HG02938 (cell line): ENCODE measurements at regions not wholly inside any gene's neighbourhood (a gene's known extent, or its start where the extent isn't known, plus 50 kb on each side); places are given as distances from the start of the nearest gene placed in this dataset.
"Not testable (repeated sequence)": the region's sequence is repeated elsewhere in the genome, so short reads cannot be mapped to it uniquely, and the experiment has no call there.

Source experiments
- ATAC-seq: cut with Tn5 transposase; IDR thresholded peaks from one replicate; pipeline ENCODE4 v1.9.1; 2021; ENCODE audit warnings: mild to moderate bottlenecking, moderate library complexity; ENCODE audit not compliant: unreplicated experiment

DNA sequence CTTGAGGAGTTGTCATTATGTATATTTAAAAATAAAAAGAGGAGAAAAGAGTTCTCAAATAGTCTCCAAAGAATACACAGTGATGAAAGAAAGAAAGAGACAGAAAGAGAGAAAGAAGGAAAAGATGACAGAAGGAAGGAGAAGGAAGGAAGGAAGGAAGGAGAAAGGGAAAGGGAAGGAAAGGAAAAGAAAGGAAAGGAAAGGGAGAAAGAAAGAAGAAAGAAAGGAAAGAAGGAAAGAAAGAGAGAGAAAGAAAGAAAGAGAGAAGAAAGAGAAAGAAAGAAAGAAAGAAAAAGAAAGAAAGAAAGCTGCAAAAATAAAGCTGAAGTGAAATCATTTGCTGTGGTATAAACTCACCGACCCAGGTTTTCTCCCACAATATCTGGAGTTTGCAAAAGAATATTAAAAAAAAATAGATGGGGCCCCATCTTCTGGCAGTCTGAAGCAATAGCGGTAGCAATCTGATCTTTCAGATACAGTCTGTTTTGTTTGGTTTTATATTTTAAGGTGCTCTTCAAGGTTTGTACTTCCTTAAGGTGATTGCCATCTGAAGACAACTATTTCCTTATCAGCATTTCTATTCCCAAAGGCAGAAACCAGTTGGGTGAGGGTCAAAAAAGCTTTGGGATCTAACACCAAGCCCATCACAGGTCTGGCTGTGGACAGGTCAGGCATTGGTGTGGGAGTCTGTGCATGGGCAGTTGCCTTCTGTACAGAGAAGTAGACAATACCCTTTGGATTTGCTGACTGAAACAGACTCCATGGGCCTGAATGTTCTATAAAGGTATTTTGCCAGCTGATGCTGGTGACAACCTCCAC, 160.4 kb downstream of the CPEB2 start:
- ATAC-seq, result no peak

DNA sequence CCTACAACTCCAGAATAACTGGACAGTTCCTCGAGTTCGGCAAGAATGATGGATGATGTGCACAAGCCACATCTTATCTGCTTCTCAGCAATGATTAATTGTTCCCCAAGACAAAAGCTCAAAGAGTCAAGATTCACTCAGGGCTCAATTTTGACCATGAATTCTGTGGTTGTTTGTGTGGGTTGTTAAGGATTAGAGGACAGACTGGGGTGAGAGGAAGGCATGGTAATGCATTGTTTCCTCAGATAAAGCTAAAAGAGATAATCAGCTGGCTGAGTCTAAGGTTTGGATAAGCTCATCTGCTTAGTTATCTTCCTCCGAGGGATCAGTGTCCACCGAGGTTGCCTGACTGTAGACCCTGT, 161.0 kb downstream of the CPEB2 start:
- ATAC-seq, result no peak

DNA sequence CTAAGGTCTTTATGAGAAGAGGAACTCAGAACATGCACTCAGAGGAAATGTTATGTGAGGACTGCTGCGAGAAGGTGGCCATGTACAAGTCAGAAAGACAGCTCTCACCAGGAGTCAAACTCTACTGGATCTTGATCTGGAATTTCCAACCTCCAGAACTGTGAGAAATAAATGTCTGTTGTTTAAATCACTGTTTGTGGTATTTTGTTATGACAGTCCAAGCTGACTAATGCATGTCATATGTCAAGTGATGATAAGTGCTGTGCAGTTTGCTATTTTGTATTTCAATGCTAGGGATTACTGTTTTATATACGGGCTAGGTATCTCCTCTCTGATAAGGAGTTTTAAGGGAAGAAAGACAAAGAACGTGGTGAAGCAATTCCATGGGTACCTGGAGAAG, 162.3 kb downstream of the CPEB2 start:
- no peak for ATAC-seq

DNA sequence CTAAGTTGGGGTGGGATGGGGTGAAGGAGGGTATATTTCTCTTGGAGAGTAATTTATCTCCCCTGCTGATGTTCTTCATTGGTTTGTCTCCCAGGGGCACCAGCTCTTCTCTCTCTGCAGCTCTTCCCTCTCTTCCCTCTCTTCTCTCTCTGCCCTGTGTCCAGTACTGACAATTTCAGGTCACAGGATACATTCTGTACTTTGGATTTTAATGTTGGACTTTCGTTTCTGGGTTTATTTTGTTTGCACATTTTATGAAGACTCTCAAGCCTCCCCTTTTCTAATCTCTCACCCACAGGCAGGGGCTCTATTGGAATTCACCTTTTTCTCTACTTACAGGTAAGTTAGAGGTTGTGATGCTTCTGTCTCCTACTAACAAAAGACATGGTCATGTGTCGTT, 165.5 kb downstream of the CPEB2 start:
- no peak for ATAC-seq

DNA sequence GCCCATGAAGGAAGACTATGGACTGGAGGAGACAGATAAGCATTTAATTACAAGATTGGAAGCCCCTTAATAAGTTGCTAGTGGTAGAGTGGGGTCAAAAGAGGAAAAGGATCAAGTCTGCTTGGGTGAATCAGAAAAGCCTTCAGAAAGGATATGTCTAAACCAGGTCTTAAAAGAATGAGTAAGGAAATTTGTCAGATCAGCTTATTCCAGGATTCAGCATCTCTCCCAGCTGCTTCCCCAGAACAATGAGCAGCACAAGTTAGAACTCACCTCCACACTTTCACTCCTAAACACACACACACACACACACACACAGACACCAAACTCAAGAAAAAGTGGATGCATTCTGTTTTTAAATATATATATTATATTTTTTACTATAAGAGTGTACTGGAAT, 166.5 kb downstream of the CPEB2 start:
- no peak for ATAC-seq

DNA sequence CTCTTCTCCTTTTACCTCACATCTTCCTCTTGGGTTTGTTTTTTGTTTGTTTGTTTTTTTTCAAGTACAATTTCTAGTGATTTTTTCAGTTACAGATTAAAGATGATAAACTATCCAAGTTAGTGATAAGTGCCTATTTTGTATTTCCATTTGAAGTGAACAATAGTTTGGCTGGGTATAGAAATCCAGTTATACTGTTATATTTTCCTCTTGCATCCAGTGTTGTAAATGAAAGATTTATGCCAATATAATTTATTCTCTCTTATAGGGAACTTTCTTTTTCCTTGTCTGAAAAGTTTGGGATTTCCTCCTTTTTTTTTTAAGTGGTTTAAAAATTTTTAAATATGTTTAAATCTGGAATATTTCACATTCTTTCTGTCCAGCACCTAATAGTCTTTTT, 169.4 kb downstream of the CPEB2 start:
- no peak for ATAC-seq

DNA sequence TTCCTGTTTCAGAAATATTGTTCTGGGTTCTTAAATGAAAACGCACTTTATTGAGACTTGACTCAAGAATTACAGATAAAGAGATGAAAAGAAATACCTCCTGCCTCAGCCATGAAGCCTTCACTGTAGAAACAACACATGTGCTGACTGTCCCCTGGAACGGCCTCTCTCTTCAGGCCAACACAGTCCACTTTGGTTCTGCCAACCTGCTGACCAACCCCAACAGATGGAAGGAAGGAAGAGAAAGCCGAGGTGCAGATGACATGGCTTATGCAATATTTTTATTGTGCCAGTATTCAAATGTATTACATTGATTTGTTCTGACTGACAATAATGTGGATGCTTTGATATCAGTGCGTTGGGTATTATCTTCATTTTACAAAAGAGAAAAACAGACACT, 171.0 kb downstream of the CPEB2 start:
- ATAC-seq, result no peak

DNA sequence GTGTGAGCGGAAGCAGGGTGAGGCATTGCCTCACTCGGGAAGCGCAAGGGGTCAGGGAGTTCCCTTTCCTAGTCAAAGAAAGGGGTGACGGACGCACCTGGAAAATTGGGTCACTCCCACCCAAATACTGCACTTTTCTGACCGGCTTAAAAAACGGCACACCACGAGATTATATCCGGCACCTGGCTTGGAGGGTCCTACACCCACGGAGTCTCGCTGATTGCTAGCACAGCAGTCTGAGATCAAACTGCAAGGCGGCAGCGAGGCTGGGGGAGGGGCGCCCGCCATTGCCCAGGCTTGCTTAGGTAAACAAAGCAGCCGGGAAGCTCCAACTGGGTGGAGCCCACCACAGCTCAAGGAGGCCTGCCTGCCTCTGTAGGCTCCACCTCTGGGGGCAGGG, 171.9 kb downstream of the CPEB2 start:
- not testable (repeated sequence) for ATAC-seq

DNA sequence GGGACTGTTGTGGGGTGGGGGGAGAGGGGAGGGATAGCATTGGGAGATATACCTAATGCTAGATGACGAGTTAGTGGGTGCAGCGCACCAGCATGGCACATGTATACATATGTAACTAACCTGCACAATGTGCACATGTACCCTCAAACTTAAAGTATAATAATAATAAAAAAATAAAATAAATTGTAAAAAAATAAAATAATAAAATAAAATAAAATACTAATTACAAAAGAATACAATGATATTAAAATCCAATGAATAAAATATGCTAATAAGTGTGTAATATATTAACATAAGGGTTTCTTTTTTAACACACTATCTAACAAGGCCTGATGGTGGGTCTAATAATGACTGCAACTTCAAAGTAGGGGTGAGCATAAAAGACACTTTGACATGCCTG, 177.6 kb downstream of the CPEB2 start:
- ATAC-seq, result not testable (repeated sequence)

DNA sequence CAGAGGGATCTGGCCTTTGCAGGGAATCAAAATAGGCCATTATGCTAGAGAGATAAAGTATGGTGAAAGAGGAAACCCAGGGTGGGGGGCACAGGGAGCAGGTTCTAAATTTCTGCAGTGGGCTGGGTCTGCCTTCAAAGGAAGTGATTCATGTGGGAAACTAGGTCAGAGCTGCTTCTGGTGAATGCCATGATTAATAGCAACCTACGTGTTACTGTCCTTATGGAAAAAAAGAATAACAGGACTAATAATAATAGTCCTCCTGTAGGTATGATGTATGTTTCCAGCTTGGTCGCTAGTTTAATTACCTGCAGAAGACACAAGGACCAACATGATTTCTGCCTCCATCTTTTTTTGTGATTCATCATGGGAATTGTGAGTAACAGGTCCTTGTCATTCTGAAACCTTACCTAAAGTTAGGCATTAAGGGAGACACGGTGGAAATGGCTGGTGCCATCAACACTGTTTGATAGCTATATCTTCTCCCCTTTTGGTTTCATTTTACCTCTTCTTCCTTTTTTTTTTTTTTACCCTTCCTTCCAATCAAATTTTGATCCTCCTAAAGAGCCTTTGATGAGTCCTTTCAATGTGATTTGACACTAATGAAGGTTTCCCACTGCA, 180.4 kb downstream of the CPEB2 start:
- peak; percentile 81 for ATAC-seq

DNA sequence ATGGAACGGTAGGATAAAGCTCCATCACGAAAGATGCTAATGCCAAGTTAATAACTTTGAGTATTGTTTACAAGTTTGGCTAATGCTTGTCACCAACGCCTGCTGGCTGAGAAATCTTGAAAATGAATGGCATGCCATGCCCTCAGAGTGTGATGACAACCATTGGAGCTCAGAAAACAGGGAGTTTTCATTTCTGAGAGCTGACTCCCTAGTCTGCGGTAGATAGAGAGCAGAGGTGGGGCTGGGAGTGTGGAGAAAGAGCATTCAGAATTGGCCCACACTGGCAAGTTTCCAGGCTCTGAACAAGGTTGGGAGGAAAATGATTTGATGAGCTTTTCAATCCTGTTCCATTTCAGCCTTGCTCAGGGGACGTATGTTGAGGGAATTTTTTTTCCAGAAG, 183.9 kb downstream of the CPEB2 start:
- ATAC-seq, result no peak

DNA sequence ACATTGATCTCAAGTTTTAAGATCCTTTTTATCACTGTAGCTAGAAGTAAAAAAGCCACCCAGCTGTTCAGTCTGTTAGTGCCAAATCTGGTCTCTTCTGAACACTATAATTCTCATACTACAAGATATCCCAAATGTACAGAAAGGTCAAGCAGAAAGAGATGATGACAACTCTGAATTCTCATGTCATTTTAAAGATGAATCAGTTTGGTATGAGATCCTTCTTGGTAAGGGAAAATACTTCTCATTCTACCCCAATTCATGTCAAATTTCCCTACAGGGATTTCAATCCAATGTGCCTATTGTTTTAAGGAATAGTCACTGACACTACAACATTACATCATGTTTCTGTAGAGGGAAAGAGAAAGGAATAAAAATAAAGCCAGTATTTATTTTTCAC, 184.5 kb downstream of the CPEB2 start:
- no peak for ATAC-seq

DNA sequence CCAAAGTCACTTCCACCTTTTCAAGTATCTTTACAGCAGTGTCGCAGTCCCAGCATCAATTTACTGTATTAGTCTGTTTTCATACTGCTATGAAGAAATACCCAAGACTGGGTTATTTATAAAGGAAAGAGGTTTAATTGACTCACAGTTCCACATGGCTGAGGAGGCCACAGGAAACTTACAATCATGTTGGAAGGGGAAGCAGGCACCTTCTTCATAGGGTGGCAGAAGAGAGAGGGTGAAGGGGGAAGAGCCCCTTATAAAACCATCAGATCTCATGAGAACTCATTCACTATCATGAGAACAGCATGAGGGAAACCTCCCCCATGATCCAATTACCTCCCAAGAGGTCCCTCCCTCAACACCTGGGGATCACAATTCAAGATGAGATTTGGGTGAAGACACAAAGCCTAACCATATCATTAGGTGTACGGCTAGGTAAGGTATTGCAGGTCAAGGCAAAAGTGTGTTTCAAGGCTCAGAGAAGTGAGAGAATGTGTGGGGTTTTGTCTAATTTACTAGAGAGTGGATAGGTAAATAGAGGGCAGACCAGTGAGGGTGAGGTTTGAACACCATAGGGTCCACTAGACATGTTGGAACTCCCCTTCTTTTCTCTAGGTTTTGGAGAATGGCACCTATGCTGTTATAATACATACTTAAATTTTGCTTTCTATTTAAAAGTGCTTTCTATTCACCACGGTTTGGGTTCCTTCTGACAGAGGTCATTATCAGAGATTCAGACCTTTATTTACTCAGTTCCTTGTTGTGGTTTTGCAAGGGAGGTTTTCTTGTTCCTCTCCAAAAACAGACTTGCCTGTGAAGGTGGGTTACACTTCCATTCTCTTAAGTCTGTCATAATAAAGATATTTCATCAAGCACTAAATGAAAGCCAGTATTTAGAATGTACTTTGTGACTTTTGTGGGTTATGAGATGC, 186.6 kb downstream of the CPEB2 start:
- ATAC-seq, result peak; percentile 80

DNA sequence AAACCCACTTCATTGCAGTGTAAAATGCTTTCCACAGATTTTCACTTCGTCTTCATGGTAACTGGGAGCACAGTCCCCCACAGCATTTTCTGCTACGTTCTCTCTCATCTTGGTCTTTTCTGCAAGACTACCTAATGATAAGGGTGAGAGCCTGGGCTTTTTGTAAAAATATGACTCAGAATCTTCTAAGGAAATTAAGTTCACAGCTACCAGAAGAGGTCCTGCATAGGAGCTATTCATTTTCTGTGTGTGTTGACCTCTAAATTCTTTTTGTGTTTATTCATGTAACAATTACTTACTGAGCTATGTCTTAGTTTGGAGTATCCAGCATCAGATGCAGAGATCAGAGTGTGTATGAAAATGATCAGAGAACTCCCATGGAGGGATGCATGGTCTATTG, 192.2 kb downstream of the CPEB2 start:
- no peak for ATAC-seq

DNA sequence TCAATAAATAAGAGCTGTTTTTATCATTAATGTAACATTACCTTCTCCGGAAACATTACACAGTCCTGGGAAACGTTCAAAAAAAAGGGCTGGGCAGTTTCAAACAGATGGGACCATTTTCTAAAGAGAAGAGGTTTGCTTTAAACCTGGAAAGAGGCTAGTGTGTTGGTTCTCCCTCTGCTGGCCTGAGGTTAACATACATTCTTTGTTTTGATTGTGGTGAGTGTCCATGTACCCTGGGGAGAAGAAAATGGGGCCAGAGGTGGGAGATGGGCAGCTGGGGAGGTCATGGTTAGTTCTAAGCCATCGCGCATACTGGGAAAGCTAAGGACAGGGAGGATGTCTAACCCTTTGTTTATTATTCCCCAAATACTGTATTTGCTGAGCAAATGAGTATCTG, 194.7 kb downstream of the CPEB2 start:
- no peak for ATAC-seq

DNA sequence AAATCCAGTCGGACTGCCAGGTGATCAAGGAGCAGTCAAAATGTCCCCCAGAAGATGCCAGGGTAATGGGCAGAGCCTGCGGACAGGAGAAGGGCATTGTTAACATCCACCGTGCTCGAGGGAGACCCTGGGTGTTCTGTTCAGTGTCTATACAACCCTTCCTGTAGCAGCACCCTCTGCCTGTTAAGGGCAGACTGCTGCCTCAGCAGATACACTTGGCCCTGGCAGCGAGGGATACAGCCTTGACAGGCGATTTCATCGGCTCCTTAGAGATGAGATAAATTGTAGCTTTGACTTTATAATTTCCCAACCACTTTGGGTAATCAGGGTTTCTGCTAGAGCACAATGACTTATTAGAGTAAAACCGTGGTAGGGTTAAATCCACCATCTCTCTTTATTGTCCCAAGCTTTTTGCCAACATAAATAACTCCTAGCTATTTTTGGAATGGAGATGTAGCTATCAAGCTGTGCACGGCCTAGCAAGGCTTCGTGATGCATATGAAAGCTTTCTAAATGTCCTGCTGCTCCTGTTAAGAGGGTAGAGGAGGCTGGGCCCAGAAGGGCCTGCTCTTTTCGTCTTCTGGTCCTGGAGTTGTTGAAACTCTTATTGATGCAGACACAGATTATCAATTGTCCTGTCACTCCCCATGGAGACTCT, 195.9 kb downstream of the CPEB2 start:
- ATAC-seq, result no peak

DNA sequence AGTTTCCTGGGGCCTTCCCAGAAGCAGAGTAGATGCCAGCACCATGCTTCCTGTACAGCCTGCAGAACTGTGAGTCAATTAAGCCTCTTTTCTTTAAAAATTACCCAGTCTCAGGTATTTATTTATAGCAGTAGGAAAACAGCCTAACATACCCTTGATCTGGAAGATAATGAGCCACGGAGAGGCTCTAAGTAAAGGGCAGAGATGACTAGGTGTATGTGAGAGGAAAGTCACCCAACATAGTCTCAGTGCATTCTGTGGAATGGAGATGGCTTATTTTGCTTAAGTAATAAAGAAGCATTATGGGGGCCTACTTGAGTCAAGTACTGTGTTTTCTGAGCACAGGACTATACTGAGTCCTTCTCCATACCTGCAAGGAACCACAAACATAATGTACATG, 199.5 kb downstream of the CPEB2 start:
- no peak for ATAC-seq

DNA sequence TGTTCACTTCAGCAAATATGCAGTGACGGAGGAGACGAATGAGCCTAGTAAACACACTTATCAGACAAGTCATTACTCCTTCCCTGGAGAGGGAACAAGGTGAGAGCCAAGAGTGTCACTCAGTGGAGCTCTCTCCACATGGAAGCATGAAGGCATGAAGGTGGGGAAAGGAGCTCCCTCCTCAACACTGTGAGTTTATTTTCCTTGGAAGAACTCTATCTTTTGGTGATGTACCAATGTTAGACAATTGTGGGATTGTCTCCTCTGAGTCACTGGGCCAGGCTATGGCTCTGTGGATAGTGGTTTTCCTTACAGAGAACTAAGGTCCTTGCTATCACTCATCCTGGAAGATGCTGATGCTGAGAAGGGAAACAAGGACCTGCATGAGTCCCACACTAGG, 200.2 kb downstream of the CPEB2 start:
- ATAC-seq, result no peak

DNA sequence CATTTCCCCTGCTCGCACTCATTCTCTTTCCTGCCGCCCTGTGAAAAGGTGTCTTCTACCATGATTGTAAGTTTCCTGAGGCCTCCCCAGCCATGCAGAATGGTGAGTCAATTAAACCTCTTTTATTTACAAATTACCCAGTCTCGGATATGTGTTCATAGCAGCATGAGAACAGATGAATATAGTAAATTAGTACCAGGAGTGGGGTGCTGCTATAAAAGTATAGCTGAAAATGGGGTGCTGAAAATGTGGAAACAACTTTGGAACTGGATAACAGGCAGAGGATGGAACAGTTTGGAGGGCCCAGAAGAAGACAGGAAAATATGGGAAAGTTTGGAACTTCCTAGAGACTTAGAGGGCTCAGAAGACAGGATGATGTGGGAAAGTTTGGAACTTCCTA, 204.2 kb downstream of the CPEB2 start:
- not testable (repeated sequence) for ATAC-seq

DNA sequence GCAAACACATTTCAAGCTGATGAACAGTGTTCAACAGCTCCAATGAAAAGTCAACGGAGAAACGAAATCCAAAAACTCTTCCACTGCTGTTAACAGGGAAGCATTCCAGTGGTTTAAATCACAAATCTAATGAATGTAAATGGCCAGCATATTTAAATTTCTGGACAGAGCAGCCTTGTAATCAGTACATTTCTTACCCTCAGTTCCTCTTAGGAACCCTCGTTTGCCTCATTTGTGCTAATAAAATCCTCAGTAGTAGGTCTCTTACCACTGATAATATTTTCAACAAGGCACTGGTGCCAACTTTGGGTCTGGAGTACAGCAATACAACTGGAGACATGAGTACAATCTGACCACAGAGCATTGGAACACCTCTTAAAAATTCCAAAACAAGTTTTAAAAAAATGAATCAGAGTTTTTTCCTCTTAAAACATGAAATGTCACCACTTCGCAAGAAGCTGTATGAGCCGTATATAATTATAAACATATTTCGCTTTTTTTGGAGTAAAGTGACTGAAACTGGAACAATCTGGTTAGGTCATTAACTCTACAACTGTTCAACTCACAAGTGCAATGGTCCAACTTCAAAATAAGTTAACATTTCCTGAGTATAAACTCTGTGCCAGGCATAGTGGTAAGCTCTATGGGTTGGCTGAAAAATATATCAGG, 211.2 kb downstream of the CPEB2 start:
- no peak for ATAC-seq

DNA sequence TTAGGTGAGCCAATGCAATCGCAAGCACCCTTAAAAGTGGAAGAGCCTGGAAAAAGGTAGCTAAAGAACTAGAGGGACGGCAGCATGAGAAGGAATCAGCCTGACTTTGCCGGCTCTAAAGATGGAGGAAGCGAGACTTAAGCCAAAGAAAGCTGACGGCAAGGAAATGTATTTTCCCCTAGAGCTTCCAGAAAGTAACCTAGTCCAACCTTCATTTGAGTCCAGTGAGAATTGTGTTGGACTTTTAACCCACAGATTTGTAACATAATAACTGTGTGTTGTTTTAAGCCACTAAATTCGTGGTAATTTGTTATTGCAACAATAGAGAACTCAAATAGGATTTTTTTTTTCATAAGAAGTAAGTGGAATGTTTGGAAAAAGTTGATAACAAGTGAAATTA, 212.7 kb upstream of the C1QTNF7 start:
- no peak for ATAC-seq
